AG09309 (cell line): ENCODE measurements at regions not wholly inside any gene's neighbourhood (a gene's known extent, or its start where the extent isn't known, plus 50 kb on each side); places are given as distances from the start of the nearest gene placed in this dataset.
"Not testable (repeated sequence)": the region's sequence is repeated elsewhere in the genome, so short reads cannot be mapped to it uniquely, and the experiment has no call there.

Experiments used
- DNase-seq: peaks from one replicate; pipeline ENCODE4 v3.0.0-alpha.2; 2010; ENCODE audit warnings: low read depth
- H3K4me3 ChIP-seq: 2 replicates; pipeline ENCODE4 v1.5.1; 2011; ENCODE audit warnings: mild to moderate bottlenecking, low read depth, low read length, moderate library complexity; ENCODE audit not compliant: control insufficient read depth
- TF ChIP-seq, protein P1 (sequence below): IDR thresholded peaks from 2 replicates; pipeline ENCODE4 v1.5.1; 2011; ENCODE audit warnings: mild to moderate bottlenecking, low read depth, low read length, inconsistent platforms; ENCODE audit not compliant: insufficient read depth, control insufficient read depth; ENCODE audit errors: missing control alignments

- DNase-seq = no peak
- no peak overlapping the region for H3K4me3 ChIP-seq
- TF ChIP-seq, protein P1, sequence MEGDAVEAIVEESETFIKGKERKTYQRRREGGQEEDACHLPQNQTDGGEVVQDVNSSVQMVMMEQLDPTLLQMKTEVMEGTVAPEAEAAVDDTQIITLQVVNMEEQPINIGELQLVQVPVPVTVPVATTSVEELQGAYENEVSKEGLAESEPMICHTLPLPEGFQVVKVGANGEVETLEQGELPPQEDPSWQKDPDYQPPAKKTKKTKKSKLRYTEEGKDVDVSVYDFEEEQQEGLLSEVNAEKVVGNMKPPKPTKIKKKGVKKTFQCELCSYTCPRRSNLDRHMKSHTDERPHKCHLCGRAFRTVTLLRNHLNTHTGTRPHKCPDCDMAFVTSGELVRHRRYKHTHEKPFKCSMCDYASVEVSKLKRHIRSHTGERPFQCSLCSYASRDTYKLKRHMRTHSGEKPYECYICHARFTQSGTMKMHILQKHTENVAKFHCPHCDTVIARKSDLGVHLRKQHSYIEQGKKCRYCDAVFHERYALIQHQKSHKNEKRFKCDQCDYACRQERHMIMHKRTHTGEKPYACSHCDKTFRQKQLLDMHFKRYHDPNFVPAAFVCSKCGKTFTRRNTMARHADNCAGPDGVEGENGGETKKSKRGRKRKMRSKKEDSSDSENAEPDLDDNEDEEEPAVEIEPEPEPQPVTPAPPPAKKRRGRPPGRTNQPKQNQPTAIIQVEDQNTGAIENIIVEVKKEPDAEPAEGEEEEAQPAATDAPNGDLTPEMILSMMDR = no peak
Measured at GRCh38 chr13:52925251-52925650, 76.8 kb upstream of the PCDH8 start.

DNA sequence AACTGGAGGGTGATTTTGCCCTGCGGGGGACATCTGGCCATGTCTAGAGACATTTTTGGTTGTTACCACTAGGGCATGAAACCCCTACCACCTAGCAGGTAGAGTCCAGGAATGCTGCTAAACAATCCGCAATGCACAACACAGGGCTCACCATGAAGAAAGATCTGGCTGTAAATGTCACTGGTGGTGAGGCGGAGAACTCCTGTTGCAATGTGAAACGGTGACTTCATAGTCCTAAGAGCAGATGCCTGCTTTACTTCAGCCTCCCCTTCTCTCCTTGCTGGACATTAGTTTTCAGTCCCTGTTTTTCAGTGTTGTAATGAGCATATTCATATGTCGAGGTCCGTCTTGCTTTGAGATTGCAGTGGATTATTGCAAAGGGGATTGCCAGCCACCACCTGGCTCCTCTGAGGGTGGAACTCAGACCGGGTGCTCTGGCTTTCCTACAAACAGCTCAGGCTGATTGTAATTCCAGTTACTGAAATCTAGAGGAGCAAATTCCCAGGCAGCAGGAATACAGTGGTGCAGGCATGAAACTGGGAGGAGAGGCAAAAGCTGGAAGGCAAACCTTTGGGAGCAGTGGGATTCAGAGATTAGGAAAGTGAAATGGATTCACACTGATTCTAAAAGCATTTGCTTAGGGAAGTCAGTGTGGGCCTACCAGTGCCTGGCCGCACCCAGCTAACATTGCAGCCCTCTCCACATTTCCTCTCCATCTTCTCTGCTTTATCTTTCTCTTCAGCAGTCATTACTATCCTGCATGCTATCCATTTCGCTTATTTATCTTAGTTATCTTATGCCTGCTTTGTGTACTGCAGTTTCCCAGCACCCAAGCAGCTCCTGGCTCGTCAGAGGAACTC lies 76.1 kb upstream of the PCDH8 start:
- H3K4me3 ChIP-seq = no peak overlapping the region
- no peak for DNase-seq
- TF ChIP-seq, protein P1 = no peak

GRCh38 chr13:52922961-52923360 lies 74.5 kb upstream of the PCDH8 start:
- H3K4me3 ChIP-seq = no peak overlapping the region
- TF ChIP-seq, protein P1 = no peak
- no peak for DNase-seq

- TF ChIP-seq, protein P1 = no peak
- H3K4me3 ChIP-seq = no peak overlapping the region
- DNase-seq = no peak
Measured at GRCh38 chr13:52921194-52921593, 72.8 kb upstream of the PCDH8 start.

GRCh38 chr13:52916486-52916990 lies 68.1 kb upstream of the PCDH8 start:
- DNase-seq = no peak
- no peak overlapping the region for H3K4me3 ChIP-seq
- TF ChIP-seq, protein P1 = no peak

GRCh38 chr13:52911340-52911739 lies 62.9 kb upstream of the PCDH8 start:
- DNase-seq = no peak
- TF ChIP-seq, protein P1 = no peak
- no peak overlapping the region for H3K4me3 ChIP-seq

DNA sequence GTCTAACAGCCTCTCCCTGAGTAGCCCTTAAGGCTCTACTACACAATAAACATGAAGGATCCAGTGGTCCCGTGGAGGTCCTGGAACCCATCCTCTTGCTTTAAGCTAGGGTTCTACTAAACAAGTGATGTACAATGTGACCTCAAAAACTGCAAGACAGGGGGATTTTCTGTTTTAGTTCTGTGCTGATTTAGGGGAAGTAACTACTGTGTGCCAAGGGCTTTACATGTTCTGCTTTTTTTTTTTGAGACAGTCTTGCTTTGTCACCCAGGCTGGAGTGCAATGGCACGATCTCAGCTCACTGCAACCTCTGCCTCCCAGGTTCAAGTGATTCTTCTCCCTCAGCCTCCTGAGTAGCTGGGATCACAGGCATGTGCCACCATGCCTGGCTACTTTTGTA lies 61.9 kb upstream of the PCDH8 start:
- H3K4me3 ChIP-seq, DNase-seq: not testable (repeated sequence)
